Kidney epithelial cell (primary cell): ENCODE measurements at regions not wholly inside any gene's neighbourhood (a gene's known extent, or its start where the extent isn't known, plus 50 kb on each side); places are given as distances from the start of the nearest gene placed in this dataset.

Experiments used
- DNase-seq: peaks from one replicate; pipeline ENCODE4 v3.0.0-alpha.2; 2010; ENCODE audit warnings: low read depth
- H3K27me3 ChIP-seq: 2 replicates; pipeline ENCODE4 v1.6.0; 2011; ENCODE audit warnings: low read length; ENCODE audit not compliant: control insufficient read depth, insufficient read depth
- H3K36me3 ChIP-seq: 2 replicates; pipeline ENCODE4 v1.5.1; 2011; ENCODE audit warnings: low read length; ENCODE audit not compliant: control insufficient read depth, insufficient read depth
- H3K4me3 ChIP-seq: 2 replicates; pipeline ENCODE4 v1.5.1; 2011; ENCODE audit warnings: low read depth, mild to moderate bottlenecking, control low read depth, low read length
- TF ChIP-seq, protein P1 (sequence below): IDR thresholded peaks from 2 replicates; pipeline ENCODE4 v1.5.1; 2011; ENCODE audit warnings: mild to moderate bottlenecking, moderate library complexity, low read length, control low read depth, inconsistent platforms; ENCODE audit not compliant: insufficient read depth, poor library complexity, severe bottlenecking

DNA sequence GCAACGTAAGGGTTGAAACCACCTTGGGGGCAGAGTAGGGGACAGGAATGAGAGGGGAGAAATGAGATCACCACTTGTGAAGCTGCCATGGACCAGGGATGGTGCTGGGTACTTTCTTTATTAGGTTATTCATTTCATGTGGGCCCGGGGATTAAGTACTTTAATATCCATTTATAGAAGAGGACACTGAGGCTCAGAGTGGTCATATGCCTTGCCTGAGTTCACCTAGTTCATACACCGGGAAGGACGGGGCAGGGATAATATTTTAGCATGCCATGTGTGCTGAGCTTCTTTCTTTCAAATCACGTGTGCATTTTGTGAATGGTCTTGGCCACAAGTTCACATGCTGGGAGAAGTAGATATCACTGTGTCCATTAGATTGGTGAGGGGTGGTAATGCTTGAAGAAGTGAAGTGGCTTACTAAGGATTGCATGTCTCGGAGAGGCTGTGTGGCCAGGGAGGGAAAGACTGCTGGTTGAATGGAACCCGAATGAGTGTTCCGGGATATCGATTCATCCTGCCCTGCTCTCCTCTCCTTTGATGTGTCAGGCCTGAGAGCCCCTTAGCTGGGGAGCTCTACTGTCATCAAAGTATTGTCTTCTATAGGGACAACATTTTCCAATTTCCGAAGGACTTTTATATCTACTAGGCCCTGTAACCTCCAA is 187.1 kb downstream of the MYCN start:
- TF ChIP-seq, protein P1, sequence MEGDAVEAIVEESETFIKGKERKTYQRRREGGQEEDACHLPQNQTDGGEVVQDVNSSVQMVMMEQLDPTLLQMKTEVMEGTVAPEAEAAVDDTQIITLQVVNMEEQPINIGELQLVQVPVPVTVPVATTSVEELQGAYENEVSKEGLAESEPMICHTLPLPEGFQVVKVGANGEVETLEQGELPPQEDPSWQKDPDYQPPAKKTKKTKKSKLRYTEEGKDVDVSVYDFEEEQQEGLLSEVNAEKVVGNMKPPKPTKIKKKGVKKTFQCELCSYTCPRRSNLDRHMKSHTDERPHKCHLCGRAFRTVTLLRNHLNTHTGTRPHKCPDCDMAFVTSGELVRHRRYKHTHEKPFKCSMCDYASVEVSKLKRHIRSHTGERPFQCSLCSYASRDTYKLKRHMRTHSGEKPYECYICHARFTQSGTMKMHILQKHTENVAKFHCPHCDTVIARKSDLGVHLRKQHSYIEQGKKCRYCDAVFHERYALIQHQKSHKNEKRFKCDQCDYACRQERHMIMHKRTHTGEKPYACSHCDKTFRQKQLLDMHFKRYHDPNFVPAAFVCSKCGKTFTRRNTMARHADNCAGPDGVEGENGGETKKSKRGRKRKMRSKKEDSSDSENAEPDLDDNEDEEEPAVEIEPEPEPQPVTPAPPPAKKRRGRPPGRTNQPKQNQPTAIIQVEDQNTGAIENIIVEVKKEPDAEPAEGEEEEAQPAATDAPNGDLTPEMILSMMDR = no peak
- no peak for DNase-seq

DNA sequence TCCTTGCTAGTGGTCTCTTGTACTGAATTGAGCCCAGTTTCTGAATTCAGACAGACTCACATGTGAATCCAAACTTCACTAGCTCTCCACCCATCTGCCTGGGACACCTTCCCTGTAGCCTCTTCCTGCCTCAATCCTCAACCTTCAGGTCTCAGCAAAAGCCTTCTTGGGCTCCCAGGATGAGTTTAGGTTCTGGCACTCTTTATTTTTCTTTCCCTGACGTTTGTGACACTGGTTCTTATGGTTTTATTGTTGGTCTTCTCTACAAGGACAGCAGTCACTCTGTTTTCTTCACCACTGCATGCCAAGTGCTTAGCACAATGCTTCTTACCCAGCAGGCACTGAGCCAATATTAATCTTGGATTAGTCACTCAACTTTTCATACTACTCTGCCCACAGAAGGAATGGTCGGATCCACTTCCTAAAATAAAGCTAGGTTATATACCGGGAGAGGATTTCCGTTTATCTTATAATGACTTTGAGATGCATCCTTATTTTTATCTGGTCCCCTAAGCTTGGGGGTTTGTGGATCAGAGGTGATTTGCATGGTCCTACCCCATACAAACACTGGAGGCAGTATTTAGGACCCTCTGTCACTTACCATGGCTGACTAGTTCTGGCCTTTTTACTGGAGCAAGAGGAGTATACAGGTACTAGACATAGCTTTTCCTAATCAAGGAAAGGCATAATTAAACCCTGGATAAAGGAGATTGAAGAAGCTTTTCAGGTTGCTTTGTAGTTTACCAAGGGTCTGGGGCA is 186.3 kb downstream of the MYCN start:
- no peaks in the 10 kb centered on the region for H3K36me3 ChIP-seq
- H3K4me3 ChIP-seq = no peak overlapping the region
- no peak for DNase-seq
- TF ChIP-seq, protein P1 = no peak
- no peaks in the 10 kb centered on the region for H3K27me3 ChIP-seq

More for the DNA sequence above, 187.1 kb downstream of the MYCN start:
- Histone ChIP-seq H3K27me3 (no peaks in the 10 kb centered on the region), H3K4me3 (no peak overlapping the region), H3K36me3 (no peaks in the 10 kb centered on the region)

DNA sequence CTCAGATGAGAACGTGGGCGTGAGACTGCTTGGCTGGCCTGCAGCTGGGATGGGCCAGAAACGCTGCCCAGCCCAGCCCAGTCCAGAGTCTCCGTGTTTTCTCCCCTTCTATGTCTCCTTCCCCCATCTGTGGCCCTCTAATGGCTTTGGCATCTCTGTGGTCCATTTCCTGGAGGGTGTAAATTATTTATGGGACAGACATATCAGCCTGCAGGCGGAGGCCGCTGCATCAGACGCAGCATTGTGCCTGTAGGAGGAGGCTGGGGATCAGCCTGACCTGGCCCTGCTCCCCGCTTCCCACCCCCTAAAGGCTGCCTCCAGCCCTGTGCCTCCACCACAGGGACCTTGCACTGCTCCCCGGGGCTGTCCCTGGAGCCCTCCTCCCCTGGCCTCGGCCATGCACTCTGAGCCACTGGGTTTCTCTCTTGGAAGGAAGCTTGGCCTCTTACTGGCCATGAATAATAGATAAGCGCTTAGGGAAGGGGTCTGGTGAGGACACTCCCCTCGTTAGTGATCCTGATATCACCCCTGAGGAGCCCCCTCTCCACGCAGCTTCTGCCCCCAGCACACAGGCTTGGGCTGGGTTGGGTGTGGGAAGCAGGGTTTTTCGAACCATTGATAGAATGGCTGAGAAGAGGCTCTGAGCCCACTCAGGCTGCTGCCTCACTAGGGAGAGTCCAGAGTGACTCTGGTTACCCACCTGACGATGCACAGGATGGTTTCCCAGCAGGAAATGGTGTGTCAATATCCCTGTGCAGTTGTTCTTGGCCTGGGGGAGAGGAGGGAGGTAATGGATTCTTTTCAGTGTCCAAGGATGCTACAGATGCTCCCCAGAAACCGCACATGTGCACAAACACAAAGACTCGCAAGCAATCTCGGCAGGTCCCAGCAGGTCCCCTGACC is 185.5 kb downstream of the MYCN start:
- DNase-seq = no peak
- TF ChIP-seq, protein P1 = no peak
- no peaks in the 10 kb centered on the region for H3K36me3 ChIP-seq
- no peak overlapping the region for H3K4me3 ChIP-seq
- H3K27me3 ChIP-seq = no peaks in the 10 kb centered on the region

DNA sequence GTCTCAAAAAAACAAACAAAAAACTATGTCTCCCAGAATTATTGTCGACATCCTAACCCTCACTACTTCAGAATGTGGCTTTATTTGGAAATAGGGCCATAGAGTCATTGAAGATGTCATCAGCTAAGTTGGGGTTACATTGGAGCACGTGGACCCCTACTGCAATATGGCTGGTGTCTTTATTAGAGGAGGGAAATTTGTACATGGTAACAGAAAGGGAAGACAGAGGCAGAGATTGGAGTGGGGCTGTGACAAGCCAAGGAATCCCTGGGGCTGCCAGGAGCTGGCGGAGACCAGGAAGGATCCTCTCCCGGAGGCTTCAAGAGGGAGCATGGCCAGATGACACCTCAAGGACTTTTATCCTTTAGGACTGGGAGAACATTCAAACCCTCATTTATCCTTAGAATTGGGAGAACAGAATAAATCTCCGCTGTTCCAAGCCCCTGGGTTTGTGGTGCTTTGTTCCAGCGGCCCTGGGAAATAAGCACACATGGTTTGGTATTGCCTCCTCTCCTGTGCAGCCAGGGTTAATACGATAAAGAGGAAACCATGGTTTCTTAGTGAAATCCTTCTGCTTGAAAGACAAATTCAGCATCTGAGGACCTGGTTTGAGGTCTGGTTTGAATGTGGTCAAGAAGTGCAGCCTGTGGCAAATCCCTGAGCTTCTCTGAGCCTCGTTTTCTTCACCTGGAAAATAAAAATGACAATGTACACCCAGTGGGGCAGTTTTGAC is 184.7 kb downstream of the MYCN start:
- DNase-seq = no peak
- Histone ChIP-seq H3K36me3 (no peaks in the 10 kb centered on the region), H3K27me3 (no peaks in the 10 kb centered on the region), H3K4me3 (no peak overlapping the region)
- TF ChIP-seq, protein P1 = no peak

DNA sequence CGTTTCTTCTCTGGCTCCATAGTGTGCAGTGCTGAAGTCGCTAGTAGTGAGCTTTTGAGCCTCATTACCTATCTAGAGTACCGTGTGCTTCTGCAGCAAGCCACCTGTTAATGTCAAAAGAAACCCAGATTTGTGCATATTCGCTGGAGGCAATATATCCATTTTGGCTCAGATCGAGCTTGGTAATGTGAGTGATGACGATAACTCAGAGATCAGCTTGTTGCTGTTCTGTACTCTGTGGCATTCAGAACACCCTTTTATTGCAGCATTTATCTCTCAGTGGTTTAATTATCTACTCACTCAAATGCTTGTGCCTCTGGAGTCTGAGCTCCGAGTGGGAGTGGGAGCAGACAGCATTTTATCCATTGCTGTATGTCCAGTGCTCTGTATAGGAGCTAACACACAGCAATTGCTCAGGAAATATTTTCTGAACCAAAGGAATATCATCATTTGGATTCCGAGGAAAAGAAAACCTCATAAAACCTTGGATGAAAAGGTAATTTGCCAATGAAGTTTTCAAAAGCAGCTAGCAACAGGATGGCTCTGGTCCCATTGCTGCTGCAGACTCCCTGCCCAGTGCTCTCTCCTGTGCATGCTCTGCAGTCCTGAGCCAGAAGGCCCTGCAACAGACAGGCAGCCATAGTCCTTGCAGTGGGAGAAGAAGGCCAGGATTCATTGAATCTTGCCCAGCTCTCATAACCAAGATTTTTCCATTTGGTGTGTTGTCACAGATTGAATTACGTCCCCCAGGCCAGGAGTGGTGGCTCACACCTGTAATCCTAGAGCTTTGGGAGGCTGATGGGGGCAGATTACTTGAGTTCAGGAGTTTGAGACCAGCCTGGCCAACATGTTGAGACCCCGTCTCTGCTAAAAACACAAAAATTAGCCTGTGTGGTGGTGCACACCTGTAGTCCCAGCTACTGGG is 183.8 kb downstream of the MYCN start:
- Histone ChIP-seq H3K27me3 (no peaks in the 10 kb centered on the region), H3K36me3 (no peaks in the 10 kb centered on the region), H3K4me3 (no peak overlapping the region)
- TF ChIP-seq, protein P1 = no peak
- DNase-seq = no peak
